ENCODE measurements at regions not wholly inside any gene's neighbourhood (a gene's known extent, or its start where the extent isn't known, plus 50 kb on each side); places are given as distances from the start of the nearest gene placed in this dataset.

DNA sequence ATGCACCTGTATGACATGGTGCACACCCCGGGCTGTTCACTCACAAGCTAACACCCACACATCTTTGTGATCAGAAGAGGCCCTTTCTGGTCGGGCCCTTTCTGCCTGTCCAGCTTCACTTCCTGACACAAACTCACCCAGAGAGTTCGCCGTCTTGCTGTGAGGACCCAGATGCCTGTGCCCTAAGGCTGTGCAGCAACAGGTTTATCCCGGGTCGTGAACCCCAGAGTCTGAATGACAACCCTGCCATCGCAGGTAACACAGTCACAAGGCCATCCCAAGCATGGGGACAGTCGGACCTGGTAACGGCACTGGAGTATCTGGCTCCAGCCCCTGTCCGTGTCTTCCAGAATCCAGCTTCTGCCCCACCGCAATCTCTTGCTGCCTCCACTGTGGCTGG lies 235.1 kb downstream of the BUD13 start:
- DNase-seq (ENCODE audit: low spot score): no peak
- H3K4me1 ChIP-seq (ENCODE audit: insufficient read depth, low read length): no peaks in the 10 kb centered on the region
- TF ChIP-seq, protein P1, sequence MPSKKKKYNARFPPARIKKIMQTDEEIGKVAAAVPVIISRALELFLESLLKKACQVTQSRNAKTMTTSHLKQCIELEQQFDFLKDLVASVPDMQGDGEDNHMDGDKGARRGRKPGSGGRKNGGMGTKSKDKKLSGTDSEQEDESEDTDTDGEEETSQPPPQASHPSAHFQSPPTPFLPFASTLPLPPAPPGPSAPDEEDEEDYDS (CRISPR knock-in tag; IDR thresholded peaks at IDR 0.05): no peak
- TF ChIP-seq NFRKB (IDR thresholded peaks at IDR 0.05): no peak
- no peak for TF ChIP-seq REL (CRISPR knock-in tag; conservative IDR thresholded peaks at IDR 0.05)
- no peak for TF ChIP-seq SALL2 (CRISPR knock-in tag; IDR thresholded peaks at IDR 0.05)
- no peak for TF ChIP-seq NPAS2 (CRISPR knock-in tag; IDR thresholded peaks at IDR 0.05; ENCODE audit: borderline replicate concordance)
- TF ChIP-seq ZNF350 (CRISPR knock-in tag; IDR thresholded peaks at IDR 0.05; ENCODE audit: borderline replicate concordance, low read depth): no peak
- no peak for TF ChIP-seq SIN3B (IDR thresholded peaks at IDR 0.05; ENCODE audit: low read length)
- TF ChIP-seq, protein P2, sequence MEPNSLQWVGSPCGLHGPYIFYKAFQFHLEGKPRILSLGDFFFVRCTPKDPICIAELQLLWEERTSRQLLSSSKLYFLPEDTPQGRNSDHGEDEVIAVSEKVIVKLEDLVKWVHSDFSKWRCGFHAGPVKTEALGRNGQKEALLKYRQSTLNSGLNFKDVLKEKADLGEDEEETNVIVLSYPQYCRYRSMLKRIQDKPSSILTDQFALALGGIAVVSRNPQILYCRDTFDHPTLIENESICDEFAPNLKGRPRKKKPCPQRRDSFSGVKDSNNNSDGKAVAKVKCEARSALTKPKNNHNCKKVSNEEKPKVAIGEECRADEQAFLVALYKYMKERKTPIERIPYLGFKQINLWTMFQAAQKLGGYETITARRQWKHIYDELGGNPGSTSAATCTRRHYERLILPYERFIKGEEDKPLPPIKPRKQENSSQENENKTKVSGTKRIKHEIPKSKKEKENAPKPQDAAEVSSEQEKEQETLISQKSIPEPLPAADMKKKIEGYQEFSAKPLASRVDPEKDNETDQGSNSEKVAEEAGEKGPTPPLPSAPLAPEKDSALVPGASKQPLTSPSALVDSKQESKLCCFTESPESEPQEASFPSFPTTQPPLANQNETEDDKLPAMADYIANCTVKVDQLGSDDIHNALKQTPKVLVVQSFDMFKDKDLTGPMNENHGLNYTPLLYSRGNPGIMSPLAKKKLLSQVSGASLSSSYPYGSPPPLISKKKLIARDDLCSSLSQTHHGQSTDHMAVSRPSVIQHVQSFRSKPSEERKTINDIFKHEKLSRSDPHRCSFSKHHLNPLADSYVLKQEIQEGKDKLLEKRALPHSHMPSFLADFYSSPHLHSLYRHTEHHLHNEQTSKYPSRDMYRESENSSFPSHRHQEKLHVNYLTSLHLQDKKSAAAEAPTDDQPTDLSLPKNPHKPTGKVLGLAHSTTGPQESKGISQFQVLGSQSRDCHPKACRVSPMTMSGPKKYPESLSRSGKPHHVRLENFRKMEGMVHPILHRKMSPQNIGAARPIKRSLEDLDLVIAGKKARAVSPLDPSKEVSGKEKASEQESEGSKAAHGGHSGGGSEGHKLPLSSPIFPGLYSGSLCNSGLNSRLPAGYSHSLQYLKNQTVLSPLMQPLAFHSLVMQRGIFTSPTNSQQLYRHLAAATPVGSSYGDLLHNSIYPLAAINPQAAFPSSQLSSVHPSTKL (CRISPR knock-in tag; IDR thresholded peaks at IDR 0.05): no peak
- no peak for TF ChIP-seq ARID2 (CRISPR knock-in tag; IDR thresholded peaks at IDR 0.05; ENCODE audit: borderline replicate concordance)
- TF ChIP-seq RAD21 (CRISPR knock-in tag; IDR thresholded peaks at IDR 0.05): no peak
- TF ChIP-seq STAT5B (CRISPR knock-in tag; IDR thresholded peaks at IDR 0.05): no peak
- no peak for TF ChIP-seq ARNT (IDR thresholded peaks at IDR 0.05)
- TF ChIP-seq, protein P3, sequence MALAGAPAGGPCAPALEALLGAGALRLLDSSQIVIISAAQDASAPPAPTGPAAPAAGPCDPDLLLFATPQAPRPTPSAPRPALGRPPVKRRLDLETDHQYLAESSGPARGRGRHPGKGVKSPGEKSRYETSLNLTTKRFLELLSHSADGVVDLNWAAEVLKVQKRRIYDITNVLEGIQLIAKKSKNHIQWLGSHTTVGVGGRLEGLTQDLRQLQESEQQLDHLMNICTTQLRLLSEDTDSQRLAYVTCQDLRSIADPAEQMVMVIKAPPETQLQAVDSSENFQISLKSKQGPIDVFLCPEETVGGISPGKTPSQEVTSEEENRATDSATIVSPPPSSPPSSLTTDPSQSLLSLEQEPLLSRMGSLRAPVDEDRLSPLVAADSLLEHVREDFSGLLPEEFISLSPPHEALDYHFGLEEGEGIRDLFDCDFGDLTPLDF (CRISPR knock-in tag; IDR thresholded peaks at IDR 0.05): no peak
- no peak for TF ChIP-seq ZNF317 (CRISPR knock-in tag; IDR thresholded peaks at IDR 0.05)
- no peak for TF ChIP-seq ZNF782 (CRISPR knock-in tag; IDR thresholded peaks at IDR 0.05; ENCODE audit: borderline replicate concordance)
- TF ChIP-seq ZNF737 (CRISPR knock-in tag; IDR thresholded peaks at IDR 0.05; ENCODE audit: borderline replicate concordance): no peak
- H2AFZ ChIP-seq (ENCODE audit: low read length): no peak overlapping the region
- ATAC-seq: no peak
- H3K4me2 ChIP-seq (ENCODE audit: low read depth, low read length): no peak overlapping the region
- H3K4me3 ChIP-seq (replicated peaks in 1 of 3; ENCODE audit: insufficient read depth in 1 of 3, low read depth in 2 of 3, low read length in 3 of 3): no peak overlapping the region
- intact Hi-C loops (cut with micrococcal nuclease; ENCODE audit: unreplicated experiment): no loop called here
- FAIRE-seq: no peak
- CTCF ChIA-PET (ENCODE audit: low intra/inter-chr PET ratio, low total read pairs): no interaction called here
- H3K27me3 ChIP-seq (ENCODE audit: control insufficient read depth in 1 of 2, insufficient read depth in 2 of 2, low read length in 2 of 2): peaks cover 0 to 2% of the 10 kb centered on the region in 2 experiments; a peak in 2 of 5 replicates
- no peaks in the 10 kb centered on the region for H4K20me1 ChIP-seq (ENCODE audit: insufficient read depth, low read length)
- 74% methylated on average over 7 of the region's 11 CpGs for whole genome bisulfite sequencing (ENCODE audit: low lambda C conversion rate)
- in situ Hi-C loops (cut with HindIII; ENCODE audit: extremely low pct_ligation_motif_present, low pct_unique_long_range_greater_than_20kb): no loop called here
- BruUV-seq (replicated peaks): no TSS peak
- no peak overlapping the region for H3K27ac ChIP-seq (ENCODE audit: extremely low read length, insufficient read depth, low read length)
- no peaks in the 10 kb centered on the region for H3K9me3 ChIP-seq (ENCODE audit: low read length)
- no peaks in the 10 kb centered on the region for H3K36me3 ChIP-seq (replicated peaks in 1 of 2; ENCODE audit: control insufficient read depth in 1 of 2, insufficient read depth in 2 of 2, low read length in 2 of 2)
- POLR2A ChIA-PET: no interaction called here
- no peaks in the 10 kb centered on the region for H3K79me2 ChIP-seq (ENCODE audit: insufficient read depth, low read length)
- H3K9ac ChIP-seq (ENCODE audit: insufficient read depth, low read depth, low read length): no peak overlapping the region

Measured in HepG2 (cell line).